Activated CD4-positive, alpha-beta T cell treated with anti-CD3 and anti-CD28 coated beads, Interleukin-2, Interleukin-4, amounts not matched to agents 100 ng/mL and 50 ng/mL, durations not matched to agents 16 hours and 8 hours (primary cell): ENCODE measurements at regions not wholly inside any gene's neighbourhood (a gene's known extent, or its start where the extent isn't known, plus 50 kb on each side); places are given as distances from the start of the nearest gene placed in this dataset.

Experiments used
- DNase-seq: peaks from one replicate; pipeline ENCODE4 v3.0.0-alpha.2; 2020; ENCODE audit warnings: low spot score

DNA sequence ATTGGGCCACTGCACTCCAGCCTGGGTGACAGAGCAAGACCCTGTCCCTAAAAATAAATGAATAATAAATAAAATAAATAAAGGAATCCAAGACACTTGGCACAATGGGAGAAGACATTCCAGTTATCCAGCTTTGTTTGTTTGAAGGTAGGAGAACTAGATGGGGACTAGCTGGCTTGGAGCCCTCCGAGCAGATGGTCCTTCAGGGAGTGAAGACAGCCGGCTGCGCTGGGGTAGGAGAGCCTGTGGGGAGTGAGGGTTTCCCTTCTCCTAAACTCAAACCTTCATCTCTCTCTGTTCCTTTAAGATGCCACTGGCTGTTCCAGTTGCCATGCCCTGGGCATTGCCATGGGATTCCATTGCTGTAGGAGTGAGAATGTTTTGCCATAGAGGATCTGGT, 120.6 kb downstream of the NAV1 start:
- DNase-seq = no peak

DNA sequence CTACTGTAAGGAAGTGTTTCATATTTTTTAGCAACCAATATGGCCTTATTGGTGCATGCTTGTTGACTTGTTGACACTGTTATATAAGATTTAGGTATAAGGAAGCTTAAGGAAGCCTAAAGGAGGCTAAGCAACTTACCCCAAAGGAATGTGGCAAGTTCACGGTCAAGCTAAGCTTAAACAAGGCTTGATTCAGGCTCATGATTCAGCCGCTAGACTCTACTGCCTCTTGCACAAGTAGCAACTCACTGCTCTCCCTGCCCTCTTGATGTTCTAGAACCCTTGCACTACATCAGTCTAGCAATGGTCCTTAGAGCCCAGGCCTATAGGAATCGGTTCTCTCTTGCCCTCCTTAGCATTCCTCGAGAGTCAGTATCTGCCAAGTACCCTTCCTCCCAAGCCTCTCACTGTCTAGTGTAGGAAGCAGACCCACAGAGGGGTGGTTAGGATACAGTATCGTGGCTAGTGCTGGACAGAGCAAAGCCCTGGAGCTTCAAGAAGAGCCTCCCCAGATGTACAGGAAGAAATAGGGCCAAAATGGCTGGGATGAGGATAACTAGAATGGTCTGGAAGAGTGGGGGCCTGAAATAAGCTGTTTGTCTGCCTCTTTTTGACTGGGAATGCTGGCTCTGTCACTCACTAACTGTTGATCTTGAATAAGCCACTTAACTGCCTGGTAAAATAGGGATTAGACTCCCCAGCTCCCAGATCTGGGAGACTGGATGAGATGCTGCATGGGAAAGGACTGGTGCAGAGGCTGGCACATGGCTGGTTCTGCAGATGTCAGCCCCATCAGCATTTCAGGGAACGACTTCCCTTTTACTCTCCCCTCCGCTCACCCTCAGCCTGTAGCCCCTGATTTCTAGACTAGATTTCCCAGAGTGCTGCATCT, 122.2 kb downstream of the NAV1 start:
- DNase-seq = no peak

DNA sequence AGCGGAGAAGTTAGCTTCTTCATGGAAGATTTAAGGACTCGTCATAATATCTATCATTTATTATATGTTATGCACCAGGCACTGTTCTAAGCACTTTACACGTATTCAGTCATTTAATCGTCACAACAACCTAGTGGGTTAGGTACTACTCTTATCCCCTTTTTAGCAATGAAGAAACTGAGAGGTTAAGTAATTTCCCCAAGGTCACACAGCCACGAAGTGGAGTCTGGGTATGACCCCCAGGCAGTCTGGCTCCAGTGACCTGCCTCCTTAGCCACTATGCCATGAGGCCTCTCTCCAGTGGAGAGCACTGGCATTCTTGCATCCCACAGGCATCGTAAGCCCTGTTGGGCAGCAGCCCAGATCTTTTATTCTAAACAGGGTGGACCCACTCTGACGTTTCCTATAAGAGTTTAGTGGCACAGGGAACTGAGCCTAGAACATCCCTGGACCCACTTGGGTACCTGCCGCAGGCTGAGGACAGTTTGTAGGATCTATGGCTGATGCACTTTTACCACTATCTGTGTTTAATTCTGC, 123.0 kb downstream of the NAV1 start:
- no peak for DNase-seq

DNA sequence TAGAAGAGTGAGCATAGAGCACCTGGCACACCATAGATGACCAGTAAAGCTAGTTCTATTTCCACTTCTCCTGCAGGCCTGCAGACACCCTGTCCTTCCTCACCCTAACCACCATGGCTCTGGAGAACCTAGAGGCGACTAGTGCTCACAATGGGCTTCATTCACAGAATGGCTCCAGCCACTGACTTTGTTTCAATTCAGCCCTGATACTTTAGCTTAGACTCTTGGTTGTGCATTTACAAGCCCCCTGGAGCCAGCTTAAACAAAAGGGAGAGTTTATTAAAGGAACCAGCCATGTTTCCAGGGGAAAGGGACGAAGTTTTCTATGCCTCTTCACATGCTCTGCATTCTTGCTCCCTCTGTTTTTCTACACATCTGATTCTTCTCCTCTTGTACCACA, 123.7 kb downstream of the NAV1 start:
- DNase-seq = no peak

DNA sequence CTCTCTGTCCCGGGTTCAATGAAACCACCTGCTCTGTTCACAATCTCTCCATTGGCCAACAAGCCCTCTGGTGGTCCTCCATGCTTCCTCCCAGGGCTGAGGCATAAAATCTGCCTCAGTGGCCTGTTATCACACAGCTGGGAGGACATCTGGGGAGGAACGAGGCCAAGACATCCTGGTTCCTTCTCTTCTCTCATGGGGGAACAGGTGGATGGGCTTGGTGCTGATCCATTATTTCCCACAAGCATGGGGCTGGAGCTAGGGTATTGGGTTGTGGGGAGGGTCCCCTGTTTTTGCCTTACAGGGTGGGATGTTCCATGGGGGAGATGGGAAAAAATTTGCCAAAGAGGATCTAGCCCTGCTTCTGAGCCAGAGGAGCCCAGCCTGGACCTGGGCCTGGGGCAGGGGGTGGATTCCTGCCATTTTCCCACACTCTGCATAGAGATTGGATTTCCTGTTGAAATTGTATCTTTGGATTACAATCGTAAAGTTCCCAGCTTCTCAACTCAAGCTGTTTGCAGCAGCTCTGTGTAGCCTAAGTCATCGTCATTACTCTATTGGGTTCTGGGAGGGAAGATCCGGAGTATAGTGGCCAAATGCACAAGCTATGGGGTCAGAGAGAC, 124.7 kb downstream of the NAV1 start:
- DNase-seq = no peak

DNA sequence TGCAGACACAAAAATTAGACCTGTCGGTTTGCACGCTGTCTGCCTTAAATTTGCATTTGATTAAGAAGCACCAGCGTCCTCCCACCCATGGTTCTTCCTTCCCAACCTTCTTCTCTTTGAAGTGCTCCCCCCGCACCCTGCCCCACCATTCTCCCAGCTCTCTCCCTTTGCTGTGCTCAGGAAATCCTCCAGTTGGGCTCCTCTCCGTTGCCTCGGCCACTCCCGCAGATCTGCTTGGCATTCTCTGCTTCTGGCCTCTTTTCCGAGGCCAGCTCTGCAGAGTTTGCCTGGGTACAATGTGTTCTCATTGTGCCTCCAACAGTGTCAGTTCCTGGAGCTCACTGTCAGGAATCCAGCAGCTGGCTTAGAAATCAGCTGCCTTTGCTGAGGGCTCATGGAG, 126.1 kb downstream of the NAV1 start:
- DNase-seq = no peak

DNA sequence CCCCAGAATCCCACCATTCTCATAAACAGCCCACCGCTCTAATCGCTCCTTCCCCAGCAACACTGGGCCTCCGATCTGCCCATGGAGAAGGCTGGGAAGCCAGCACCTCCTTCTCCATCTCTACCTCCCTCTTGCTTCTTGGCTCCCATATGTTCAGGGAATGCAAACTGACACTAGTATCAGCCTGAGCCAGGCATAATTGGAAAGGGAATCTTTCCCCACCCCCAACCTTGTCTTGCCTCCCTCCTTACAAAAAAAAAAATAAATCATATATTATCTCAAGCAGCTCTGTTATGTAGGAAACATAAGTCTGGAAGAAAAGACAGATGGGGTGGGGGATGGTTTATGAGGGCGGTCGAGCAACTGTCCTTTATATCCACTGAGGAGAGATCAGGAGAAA, 127.2 kb downstream of the NAV1 start:
- no peak for DNase-seq

DNA sequence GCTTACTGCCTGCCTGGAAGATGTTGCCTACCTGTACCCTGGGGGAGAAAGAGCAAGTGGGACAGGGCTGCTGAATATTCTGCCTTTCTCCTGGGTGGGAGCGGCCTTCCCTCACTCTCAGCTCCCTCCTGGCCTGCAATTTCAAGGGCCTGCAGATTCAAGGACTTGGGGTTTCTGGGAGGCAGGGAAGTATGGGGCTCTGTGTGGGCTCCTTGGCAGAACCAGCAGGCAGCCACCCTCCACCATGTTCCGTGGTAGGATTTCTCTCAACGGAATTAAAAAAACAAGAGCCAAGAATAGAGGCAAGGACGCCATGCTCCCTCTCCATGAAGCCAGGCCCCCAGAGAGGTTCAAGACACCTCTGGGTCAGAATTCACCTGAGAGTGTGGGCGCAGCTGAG, 127.7 kb downstream of the NAV1 start:
- DNase-seq = no peak

DNA sequence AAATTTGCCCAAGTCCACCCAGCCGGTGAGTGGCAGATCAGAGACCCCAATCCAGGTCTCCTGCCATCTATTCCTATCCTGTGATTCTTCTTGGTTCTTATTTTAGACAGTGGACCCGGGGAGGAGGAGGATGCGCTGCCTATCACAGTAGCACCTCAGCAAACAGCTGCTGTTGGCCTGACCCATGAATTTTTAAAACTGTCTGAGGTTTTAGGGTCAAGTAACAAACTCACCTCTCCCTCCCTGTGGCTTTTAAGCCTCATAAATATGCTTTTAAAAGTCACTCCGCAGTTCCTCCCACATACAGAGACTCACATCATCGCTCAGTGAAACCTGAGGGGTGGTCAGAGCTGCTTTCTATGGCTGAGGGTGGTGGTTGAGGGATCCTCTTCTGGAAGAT, 128.6 kb downstream of the NAV1 start:
- no peak for DNase-seq

DNA sequence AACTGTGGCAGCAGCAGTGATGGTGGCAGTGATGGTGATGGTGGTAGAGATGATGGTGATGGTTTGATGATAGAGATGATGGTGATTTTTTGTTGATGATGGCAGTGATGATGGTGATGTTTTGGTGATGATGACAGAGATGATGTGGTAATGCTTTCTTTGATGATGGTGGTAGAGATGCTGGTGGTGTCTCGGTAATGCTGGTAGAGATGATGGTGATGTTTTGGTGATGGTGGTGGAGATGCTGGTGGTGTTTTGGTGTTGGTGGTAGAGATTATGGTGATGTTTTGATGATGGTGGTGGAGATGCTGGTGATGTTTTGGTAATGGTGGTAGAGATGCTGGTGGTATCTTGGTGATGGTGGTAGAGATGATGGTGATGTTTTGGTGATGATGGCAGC, 131.6 kb downstream of the NAV1 start:
- no peak for DNase-seq

DNA sequence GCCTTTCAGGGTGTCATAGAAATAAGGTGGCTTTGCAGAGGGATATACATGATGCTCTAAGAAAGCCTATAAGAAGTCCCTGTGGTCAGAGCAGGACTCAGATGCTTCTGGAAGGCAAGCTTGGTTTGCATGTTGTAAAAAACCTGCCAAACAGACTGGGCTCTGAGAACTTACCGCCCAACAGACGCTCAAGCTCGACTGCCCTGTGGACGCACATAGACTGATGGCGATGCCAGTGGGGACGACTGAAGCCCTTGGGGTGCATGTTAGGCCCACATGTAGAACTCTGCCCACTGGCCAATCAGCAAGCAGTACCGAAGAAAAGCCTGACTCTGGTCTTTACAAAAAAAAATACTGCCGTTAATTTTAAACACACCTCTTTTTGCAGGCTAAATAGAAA, 133.8 kb downstream of the NAV1 start:
- DNase-seq = no peak

DNA sequence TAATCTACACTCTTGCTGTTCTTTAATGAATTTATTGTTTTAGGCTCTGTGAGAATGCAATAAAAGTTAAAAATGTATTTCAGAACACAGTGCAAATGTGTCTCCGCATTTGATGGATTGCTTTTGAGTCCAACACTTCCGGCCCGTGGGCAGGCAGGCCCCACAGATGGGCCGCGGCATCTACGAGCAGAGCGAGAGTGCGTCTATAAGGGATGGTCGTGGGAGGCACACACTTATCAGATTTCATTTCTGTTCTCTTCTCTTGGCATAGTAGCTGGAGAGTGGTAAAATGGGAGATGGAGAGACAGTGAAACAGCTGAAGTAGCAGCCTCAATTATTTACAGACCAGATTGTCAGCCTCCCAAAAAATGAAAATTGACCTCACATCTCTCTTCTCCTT, 134.2 kb downstream of the NAV1 start:
- DNase-seq = no peak

DNA sequence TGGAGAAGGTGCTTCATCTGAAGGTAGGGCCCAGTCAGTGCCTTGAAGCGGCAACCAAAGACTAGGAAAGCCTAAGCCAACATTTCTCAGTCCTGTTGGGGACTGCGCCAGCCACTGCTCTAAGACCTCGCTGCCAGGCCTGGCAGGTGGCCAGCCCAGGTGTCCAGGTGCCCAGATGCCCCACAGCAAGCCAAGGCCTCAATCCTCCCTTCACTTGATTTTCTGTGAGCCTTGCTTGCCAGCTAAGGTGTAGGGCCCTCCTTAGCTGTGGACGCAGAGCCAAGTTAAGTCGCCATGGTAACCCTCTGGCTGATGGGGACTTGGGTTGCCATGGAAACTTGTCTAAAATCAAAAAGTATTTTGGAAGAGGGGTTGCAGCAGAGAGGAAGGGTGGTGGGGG, 135.0 kb downstream of the NAV1 start:
- no peak for DNase-seq

DNA sequence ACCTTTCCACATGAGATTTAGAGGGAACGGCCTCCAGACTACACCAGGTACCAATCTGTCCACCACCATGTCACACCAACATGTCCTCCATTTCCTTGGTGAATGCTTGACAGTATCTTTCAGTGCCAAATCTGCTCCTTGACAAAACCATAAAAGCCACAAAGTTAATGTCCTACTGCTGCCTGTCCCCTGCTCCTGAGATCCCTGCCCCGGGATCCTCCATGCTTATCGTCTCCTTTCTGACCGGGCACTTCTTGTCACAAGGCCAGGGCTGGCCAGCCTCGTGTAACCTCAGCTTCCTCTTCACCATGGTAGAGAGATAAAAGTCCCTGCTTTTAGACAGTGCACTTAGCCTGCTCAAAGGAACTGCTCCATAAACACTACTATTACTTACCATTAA, 136.2 kb downstream of the NAV1 start:
- no peak for DNase-seq

DNA sequence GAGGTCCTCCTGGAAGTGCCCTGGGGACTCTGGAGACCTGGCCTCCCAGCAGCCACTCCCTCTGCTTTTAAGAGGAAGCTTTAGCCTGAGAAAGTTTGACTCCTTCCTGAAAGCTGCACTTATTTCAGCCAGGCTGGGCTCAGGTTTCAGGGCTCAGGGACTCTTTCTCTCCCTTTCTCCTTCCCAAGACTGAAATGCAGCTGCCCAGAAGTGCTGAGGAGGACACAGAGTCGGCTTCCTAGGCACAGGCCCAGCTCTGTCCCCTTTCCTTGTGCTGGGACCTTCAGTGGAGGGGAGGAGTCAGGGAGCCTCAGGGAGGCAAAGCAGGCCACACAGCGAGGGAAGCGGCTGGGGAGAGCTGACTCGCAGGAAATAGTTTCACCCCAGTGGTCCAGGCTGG, 137.3 kb downstream of the NAV1 start:
- no peak for DNase-seq

DNA sequence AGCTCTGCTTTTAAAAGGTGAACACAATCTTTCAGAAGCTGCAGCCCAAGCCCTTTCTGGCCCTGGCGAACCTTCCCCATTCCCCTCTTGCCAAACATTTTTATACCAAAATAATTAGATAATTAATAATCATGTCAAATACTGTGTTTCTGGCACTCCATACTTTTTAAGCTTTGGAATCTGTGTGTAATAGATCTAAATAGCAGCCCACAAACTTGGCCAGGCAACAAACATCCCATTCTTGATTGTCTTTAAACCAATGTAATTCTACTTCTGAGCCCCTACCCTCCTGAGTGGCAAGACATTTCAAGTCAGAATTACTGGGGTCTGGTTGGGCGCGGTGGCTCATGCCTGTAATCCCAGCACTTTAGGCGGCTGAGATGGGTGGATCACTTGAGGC, 137.7 kb downstream of the NAV1 start:
- no peak for DNase-seq

DNA sequence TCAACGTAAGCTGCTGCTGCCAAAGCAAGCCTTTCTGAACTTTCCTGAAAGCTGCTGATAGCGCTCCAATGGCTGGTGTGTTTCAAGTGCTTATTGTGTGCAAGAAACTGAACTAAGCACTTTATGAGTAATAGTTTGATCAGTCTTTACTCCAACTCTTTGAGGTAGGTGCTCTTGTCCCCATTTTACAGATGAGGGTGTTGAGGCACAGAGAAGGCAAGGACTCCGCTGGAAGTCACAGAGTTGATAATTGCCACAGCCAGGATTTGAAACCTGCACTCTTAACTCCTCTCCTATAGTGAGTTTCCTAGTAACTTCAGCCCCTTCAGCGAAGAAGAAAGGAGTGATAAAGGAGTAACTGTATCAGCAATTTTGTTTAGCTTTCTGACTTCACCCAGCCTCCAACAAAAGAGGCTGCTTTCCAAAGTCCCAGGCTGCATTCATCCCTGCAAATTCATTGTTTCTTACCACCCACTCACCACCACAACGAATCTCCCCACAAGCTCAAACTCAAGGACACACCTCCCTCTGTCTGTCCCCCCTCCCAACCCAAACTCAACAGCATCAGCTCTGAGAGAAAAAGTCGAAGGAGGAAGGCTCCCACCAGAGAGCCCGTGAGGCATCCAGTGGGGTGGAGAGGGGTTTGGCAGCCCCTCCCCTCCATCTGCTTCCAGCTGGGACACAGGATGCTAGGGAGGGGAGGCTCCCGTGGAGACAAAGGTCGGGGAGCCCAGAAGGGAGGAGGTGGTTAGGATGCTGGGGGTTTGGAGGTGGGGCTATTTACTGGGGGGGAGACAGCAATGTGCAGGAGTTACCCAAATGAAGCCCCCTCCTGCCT, 139.6 kb downstream of the NAV1 start:
- no peak for DNase-seq

DNA sequence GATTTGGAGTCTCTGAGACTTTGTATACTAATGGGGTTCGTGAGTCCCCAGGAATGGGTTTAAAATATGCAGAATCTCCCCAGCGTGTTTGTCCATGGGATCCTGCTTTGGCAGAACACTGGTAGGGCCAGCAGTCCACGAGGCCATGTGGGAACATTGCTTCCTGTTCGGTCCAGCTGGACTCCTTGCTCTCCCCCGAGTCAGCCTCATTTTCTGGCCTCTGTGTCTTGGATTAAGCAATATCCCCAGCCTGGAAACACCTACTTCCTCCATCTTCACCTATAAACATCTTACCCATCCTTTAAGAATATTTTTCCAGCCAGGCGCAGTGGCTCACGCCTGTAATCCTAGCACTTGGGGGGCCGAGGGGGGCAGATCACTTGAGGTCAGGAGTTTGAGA, 142.4 kb downstream of the NAV1 start:
- no peak for DNase-seq

DNA sequence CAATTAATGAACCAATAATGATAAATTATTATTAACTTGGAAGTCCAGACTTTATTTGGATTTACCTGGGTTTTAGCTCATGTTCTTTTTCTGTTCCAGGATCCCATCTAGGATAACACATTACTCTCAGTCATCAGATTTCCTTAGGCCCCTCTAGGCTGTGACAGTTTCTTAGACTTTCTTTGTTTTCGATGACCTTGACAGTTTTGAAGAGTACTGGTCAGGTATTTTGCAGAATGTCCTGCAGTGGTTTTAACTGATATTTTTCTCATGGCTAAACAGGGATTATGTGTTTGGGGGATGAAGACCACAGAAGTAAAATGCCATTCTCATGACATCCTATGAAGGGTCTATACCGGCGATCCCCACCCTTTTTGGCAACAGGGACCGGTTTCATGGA, 144.0 kb downstream of the NAV1 start:
- no peak for DNase-seq

DNA sequence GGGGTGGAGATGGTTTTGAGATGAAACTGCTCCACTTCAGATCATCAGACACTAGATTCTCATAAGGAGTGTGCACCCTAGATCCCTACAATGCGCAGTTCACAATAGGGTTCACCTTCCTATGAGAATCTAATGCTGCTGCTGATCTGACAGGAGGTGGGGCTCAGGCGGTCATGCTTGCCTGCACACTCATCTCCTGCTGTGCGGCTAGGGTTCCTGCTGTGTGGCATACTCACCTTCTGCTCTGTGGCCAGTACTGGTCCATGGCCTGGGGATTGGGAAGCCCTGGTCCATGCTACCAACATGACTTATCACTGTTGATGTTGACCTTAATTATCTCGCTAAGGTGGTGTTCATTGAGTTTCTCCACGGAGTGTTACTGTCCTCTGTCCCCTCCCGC, 144.5 kb downstream of the NAV1 start:
- no peak for DNase-seq

DNA sequence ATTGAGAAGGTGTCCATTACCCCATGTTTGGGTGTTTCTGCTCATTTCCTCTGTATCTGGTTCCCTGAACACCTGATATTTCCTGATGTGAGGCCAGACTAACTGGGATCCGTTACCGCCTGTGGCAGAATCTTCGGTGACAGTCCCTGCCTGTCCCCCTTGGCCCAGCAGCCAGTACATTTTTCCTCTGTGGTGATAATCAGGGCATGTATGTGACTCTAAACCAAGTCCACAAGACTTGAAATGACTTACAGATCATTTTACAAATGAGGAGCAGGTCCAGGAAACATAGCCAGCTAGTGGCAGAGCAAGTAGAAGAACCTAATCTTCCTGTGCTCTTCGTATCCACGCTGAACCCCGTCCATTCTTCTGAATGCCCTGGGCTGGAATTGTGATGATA, 143.5 kb upstream of the IPO9 start:
- DNase-seq = no peak

DNA sequence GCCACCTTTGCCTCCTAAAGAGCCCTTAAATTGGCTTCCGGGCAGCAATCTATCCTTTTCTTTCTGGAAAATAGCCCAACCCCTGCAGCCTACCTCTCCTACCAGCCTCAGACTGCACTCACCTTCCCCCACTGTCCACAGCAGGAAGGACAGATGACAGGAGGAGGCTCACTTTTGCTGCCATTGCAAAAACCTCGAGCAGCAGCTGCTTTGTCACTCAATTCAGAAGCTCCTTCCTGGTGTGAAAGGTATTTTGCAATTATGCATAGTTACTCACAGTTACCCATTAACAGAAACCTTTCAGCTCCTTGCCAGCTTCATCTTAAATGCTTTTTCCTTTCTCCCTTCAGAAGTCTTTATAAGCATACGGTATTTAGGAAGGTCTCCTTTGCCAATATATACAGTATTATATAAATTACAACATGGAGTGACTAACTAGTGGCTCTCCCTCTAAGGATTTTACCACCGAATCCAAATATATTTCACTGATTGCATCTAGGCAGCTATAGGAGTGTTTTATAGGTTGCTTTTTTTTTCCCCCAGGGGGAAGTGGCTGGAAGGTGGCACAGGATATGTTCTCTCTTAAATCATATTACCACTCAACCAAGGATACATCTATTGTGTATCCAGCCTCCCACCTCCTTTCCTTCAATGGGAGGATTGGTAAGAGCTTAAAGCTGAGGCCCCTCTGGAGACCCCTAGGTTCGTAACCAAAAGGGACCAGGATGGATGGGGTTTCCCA, 142.1 kb upstream of the IPO9 start:
- no peak for DNase-seq
